Natural killer cell (primary cell): ENCODE measurements at regions not wholly inside any gene's neighbourhood (a gene's known extent, or its start where the extent isn't known, plus 50 kb on each side); places are given as distances from the start of the nearest gene placed in this dataset.

Experiments used
- ATAC-seq, 3 donors: fragments of 150-1000 bp in 2 of 3; fragments of 200-7000 bp in 1 of 3; cut with Tn5 transposase; 1 replicate in 1 of 3; 2 replicates in 2 of 3; pipeline ENCODE4 v1.10.0; 2021; ENCODE audit warnings: mild to moderate bottlenecking in 2 of 3, moderate library complexity in 2 of 3
- DNase-seq, 2 donors: peaks; one replicate each; pipeline versions ENCODE4 v3.0.0 to v3.0.0-alpha.2; 2013 to 2021; ENCODE audit warnings: mixed read lengths in 1 of 2
- H3K27ac ChIP-seq: one replicate; pipeline ENCODE4 v1.5.1; 2013; ENCODE audit warnings: mild to moderate bottlenecking, low read length
- H3K27me3 ChIP-seq: one replicate; pipeline ENCODE4 v1.6.1; 2013; ENCODE audit warnings: low read length; ENCODE audit not compliant: control insufficient read depth, insufficient read depth
- H3K36me3 ChIP-seq: one replicate; pipeline ENCODE4 v1.6.1; 2013; ENCODE audit warnings: low read length; ENCODE audit not compliant: control insufficient read depth, insufficient read depth
- H3K4me1 ChIP-seq: one replicate; pipeline ENCODE4 v1.6.1; 2013; ENCODE audit warnings: low read length; ENCODE audit not compliant: control insufficient read depth, insufficient read depth
- H3K4me3 ChIP-seq: one replicate; pipeline ENCODE4 v1.5.1; 2013; ENCODE audit warnings: low read length
- H3K9me3 ChIP-seq: one replicate; pipeline ENCODE4 v1.6.1; 2013; ENCODE audit warnings: low read length; ENCODE audit not compliant: control insufficient read depth, insufficient read depth
- H3K27ac Mint-ChIP-seq, 2 donors: one replicate each; pipeline ENCODE4 v1.8.0; 2022; ENCODE audit warnings: mild to moderate bottlenecking in 2 of 2, mixed read lengths in 2 of 2, moderate library complexity in 1 of 2
- H3K27me3 Mint-ChIP-seq, 2 donors: one replicate each; pipeline ENCODE4 v1.8.0; 2022; ENCODE audit warnings: low read depth in 2 of 2, mixed read lengths in 2 of 2
- H3K36me3 Mint-ChIP-seq: one replicate; pipeline ENCODE4 v1.8.0; 2022; ENCODE audit warnings: mixed read lengths
- H3K4me1 Mint-ChIP-seq, 2 donors: one replicate each; pipeline ENCODE4 v1.8.0; 2022; ENCODE audit warnings: mixed read lengths in 2 of 2
- H3K4me3 Mint-ChIP-seq: one replicate; pipeline ENCODE4 v1.8.0; 2022; ENCODE audit warnings: mild to moderate bottlenecking, moderate library complexity, mixed read lengths
- H3K9me3 Mint-ChIP-seq, 2 donors: one replicate each; pipeline ENCODE4 v1.8.0; 2022; ENCODE audit warnings: mixed read lengths in 2 of 2
- WGBS: methylation state at CpG from one replicate; pipeline ENCODE4 v1.1.7; 2013; ENCODE audit warnings: missing lambda C conversion rate; ENCODE audit not compliant: insufficient coverage; 5-methylcytosine and 5-hydroxymethylcytosine counted together
- intact Hi-C: fragments of 100-400 bp; cut with micrococcal nuclease; formaldehyde crosslinking; loops from one replicate; pipeline ENCODE4 v1.14.2; 2022
- TF ChIP-seq, protein P1 (sequence below): fragments of 200-600 bp; IDR thresholded peaks from one replicate; pipeline ENCODE4 v1.8.0; 2022; ENCODE audit warnings: antibody characterized with exemption

DNA sequence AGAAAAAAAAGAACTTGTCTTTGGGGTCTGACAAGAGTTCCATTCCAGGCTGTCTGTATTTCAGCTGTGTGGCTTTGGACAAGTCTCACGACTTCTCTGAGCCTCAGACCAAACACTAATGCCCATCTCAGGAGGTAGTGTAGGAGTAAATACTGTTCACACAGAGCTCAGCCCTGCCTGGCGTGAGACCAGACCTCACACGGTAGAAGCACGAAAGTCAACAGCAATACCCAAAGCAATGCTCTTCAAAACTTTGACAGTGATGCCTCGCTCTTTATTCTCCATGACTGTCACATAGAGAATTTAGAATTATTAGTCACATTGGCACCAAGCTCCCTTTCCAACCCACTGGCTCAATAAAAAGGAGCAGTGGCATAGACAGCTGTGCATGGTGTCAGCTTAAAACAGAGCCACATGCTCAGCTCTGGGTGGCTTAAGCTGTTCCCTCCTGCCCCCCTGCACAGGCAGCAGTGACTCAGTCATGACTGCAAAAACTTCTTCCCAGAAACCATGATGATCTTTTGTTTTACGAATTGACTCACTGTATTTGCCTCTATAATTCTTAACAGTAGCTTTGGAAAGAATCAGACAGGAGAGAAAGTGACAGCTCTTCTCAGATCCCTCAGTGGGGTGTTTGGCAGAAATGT lies 74.0 kb upstream of the PHF21B start:
- peaks cover 4 to 5% of the 10 kb centered on the region in 2 donors for H3K9me3 Mint-ChIP-seq
- H3K36me3 ChIP-seq = no peaks in the 10 kb centered on the region
- no peaks in the 10 kb centered on the region for H3K4me1 ChIP-seq
- H3K4me1 Mint-ChIP-seq = peaks cover 0 to 6% of the 10 kb centered on the region in 2 donors
- no peaks in the 10 kb centered on the region for H3K9me3 ChIP-seq
- H3K4me3 ChIP-seq = no peak overlapping the region
- peaks cover 2% of the 10 kb centered on the region for H3K27me3 ChIP-seq
- intact Hi-C loops = no loop called here
- peaks cover 19 to 24% of the 10 kb centered on the region in 2 donors for H3K27me3 Mint-ChIP-seq
- WGBS = 75% methylated on average over 6 of the region's 6 CpGs
- no peak for DNase-seq
- no peak overlapping the region for H3K4me3 Mint-ChIP-seq
- no peak for ATAC-seq
- no peak overlapping the region for H3K27ac Mint-ChIP-seq
- H3K27ac ChIP-seq = no peak overlapping the region
- no peaks in the 10 kb centered on the region for H3K36me3 Mint-ChIP-seq
- TF ChIP-seq, protein P1, sequence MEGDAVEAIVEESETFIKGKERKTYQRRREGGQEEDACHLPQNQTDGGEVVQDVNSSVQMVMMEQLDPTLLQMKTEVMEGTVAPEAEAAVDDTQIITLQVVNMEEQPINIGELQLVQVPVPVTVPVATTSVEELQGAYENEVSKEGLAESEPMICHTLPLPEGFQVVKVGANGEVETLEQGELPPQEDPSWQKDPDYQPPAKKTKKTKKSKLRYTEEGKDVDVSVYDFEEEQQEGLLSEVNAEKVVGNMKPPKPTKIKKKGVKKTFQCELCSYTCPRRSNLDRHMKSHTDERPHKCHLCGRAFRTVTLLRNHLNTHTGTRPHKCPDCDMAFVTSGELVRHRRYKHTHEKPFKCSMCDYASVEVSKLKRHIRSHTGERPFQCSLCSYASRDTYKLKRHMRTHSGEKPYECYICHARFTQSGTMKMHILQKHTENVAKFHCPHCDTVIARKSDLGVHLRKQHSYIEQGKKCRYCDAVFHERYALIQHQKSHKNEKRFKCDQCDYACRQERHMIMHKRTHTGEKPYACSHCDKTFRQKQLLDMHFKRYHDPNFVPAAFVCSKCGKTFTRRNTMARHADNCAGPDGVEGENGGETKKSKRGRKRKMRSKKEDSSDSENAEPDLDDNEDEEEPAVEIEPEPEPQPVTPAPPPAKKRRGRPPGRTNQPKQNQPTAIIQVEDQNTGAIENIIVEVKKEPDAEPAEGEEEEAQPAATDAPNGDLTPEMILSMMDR = no peak

DNA sequence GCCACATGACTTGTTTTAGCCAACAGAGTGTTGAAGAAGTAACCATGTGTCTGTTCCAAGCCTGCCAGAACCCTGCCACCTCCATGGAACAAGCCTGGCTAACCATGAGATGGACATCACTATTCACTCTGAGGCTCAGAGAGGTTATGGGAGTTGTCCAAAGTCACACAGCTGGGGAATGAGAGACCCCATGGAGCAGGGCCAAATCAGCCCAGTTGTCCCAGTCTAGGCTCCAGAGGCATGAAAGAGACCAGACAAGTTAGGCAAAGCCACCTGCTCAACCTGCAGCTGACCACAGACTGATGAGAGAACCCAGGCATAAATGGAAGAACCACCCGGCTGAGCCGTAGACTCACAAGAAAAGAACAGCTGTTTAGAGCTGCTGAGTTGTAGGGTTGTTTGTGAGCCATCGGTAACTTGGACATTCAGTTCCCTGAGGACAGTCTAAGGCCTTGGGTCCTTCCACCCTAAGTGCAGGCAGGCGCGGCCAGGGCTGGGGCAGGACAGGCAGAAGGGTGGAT lies 74.7 kb upstream of the PHF21B start:
- intact Hi-C loops = no loop called here
- H3K27me3 Mint-ChIP-seq = peaks cover 19 to 24% of the 10 kb centered on the region in 2 donors
- Histone ChIP-seq H3K4me3 (no peak overlapping the region), H3K4me1 (no peaks in the 10 kb centered on the region), H3K27ac (no peak overlapping the region), H3K27me3 (peaks cover 2% of the 10 kb centered on the region), H3K36me3 (no peaks in the 10 kb centered on the region), H3K9me3 (no peaks in the 10 kb centered on the region)
- TF ChIP-seq, protein P1 = no peak
- no peaks in the 10 kb centered on the region for H3K36me3 Mint-ChIP-seq
- DNase-seq = no peak
- WGBS = 98% methylated on average over 5 of the region's 5 CpGs
- no peak for ATAC-seq
- H3K4me1 Mint-ChIP-seq = peaks cover 0 to 6% of the 10 kb centered on the region in 2 donors
- no peak overlapping the region for H3K27ac Mint-ChIP-seq
- no peak overlapping the region for H3K4me3 Mint-ChIP-seq
- H3K9me3 Mint-ChIP-seq = peaks cover 4 to 5% of the 10 kb centered on the region in 2 donors

DNA sequence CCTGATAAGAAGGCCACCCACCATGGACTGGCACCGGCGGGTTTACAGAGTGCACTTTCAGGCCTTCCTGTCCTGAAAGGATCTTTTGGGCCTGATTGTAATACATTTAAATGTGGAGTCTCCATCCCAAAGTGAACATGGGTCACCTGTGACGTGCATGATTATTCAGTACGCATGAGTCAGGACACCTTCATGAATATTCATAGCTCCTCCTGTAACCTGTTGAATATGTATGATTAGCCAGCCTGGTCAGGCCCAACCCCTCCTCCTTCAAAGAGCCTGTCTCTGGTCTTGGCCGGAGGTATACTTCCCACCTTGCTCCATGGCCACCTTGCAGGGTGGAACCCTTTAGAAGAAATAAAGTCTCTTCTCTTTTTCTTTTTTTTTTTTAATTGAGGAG lies 75.9 kb upstream of the NUP50 start:
- H3K27me3 ChIP-seq = peaks cover 2% of the 10 kb centered on the region
- H3K27me3 Mint-ChIP-seq = peaks cover 8 to 11% of the 10 kb centered on the region in 2 donors
- H3K9me3 ChIP-seq = peaks cover 3% of the 10 kb centered on the region
- 98% methylated on average over 4 of the region's 5 CpGs for WGBS
- no peak overlapping the region for H3K4me3 ChIP-seq
- H3K4me1 Mint-ChIP-seq = peaks cover 0 to 3% of the 10 kb centered on the region in 2 donors
- intact Hi-C loops = no loop called here
- TF ChIP-seq, protein P1 = no peak
- ATAC-seq (no peak), DNase-seq (no peak)
- no peaks in the 10 kb centered on the region for H3K9me3 Mint-ChIP-seq
- no peak overlapping the region for H3K4me3 Mint-ChIP-seq
- no peaks in the 10 kb centered on the region for H3K36me3 ChIP-seq
- H3K27ac Mint-ChIP-seq = no peak overlapping the region
- H3K36me3 Mint-ChIP-seq = no peaks in the 10 kb centered on the region
- H3K27ac ChIP-seq = no peak overlapping the region
- H3K4me1 ChIP-seq = no peaks in the 10 kb centered on the region

DNA sequence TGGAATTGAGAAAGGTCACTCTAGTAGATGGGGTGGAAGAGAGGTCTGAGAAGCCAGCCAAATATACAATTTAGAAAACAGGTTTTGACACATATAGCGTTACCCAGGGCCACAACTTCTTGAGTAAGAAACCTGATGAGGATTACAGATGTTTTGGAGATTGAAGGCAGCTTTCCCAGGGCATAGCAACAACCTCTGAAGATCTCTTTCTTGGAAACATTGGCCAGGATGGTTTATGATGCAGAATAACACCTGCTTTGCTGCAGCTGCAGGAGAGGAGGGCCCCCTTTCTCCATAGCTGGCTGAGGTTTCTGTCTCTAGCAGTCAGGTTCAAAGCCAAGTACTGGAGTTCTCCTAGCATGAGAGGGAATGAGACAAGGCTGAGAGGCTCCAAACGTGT lies 75.1 kb upstream of the NUP50 start:
- no peaks in the 10 kb centered on the region for H3K4me1 Mint-ChIP-seq
- WGBS = 73% methylated on average over 2 of the region's 2 CpGs
- intact Hi-C loops = no loop called here
- ATAC-seq = no peak
- H3K4me3 ChIP-seq = no peak overlapping the region
- no peak for DNase-seq
- no peaks in the 10 kb centered on the region for H3K9me3 Mint-ChIP-seq
- H3K27ac Mint-ChIP-seq = no peak overlapping the region
- H3K4me3 Mint-ChIP-seq = no peak overlapping the region
- H3K36me3 Mint-ChIP-seq = no peaks in the 10 kb centered on the region
- H3K27ac ChIP-seq = no peak overlapping the region
- no peaks in the 10 kb centered on the region for H3K36me3 ChIP-seq
- peaks cover 8 to 9% of the 10 kb centered on the region in 2 donors for H3K27me3 Mint-ChIP-seq
- TF ChIP-seq, protein P1 = no peak
- H3K27me3 ChIP-seq = peaks cover 2% of the 10 kb centered on the region
- H3K9me3 ChIP-seq = peaks cover 7% of the 10 kb centered on the region
- H3K4me1 ChIP-seq = no peaks in the 10 kb centered on the region
